GM12891 (cell line): ENCODE measurements at regions not wholly inside any gene's neighbourhood (a gene's known extent, or its start where the extent isn't known, plus 50 kb on each side); places are given as distances from the start of the nearest gene placed in this dataset.

Experiments
- DNase-seq: peaks from one replicate; pipeline ENCODE4 v3.0.0; 2011; ENCODE audit warnings: low spot score; ENCODE audit not compliant: insufficient read length
- FAIRE-seq: peaks from 2 replicates; lab custom pipeline; 2011; peaks lifted over from hg19 to GRCh38; lab: Jason Lieb, UNC
- PAX5 ChIP-seq: IDR thresholded peaks from 2 replicates; pipeline ENCODE4 v1.6.1; 2011; ENCODE audit warnings: low read length, moderate library complexity, mild to moderate bottlenecking; ENCODE audit not compliant: insufficient read depth, severe bottlenecking
- POLR2A ChIP-seq: IDR thresholded peaks from 2 replicates; pipeline ENCODE4 v1.6.1; 2011; ENCODE audit warnings: low read depth, low read length, control low read depth
- POLR2AphosphoS5 ChIP-seq: IDR thresholded peaks from 2 replicates; pipeline ENCODE4 v1.6.1; 2011; ENCODE audit warnings: low read depth, low read length, control low read depth
- POU2F2 ChIP-seq: IDR thresholded peaks from 2 replicates; pipeline ENCODE4 v1.6.1; 2011; ENCODE audit warnings: low read depth, mild to moderate bottlenecking, control low read depth, low read length, moderate library complexity
- SPI1 ChIP-seq: IDR thresholded peaks from 2 replicates; pipeline ENCODE4 v1.6.1; 2011; ENCODE audit warnings: low read depth, low read length, control low read depth
- TAF1 ChIP-seq: IDR thresholded peaks from 2 replicates; pipeline ENCODE4 v1.6.1; 2011; ENCODE audit warnings: low read depth, low read length, control low read depth

DNA sequence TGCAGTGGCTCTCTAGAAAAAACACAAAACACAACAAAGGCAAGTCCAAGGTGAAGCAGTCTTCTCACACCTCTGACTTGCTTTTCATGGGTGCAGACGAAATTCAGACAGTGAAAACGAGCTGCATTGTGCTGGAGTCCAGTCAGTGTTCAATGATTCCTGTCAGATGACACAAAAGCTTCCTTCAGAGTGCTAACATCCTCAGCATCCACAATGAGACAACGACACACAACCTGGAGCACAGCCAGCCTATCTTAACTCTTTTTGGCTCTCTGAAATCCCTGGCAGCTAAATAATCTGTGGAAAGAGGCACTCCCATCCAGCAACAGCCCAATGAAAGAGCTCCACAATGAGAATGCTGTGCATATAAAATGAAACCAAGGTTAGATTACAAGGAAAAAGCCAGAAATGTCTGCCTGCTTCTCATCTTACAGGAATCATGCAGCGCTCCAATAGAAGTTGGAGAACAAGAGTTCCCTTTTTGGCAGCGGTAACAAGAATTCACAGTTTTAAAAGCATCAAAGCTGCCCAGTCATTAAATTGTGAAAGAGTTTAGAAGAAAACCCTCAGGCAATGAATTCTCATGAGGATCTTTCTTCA, 659.8 kb upstream of the TSPY4 start:
- no peak for DNase-seq
- FAIRE-seq: no peak
- no peak for TF ChIP-seq TAF1

DNA sequence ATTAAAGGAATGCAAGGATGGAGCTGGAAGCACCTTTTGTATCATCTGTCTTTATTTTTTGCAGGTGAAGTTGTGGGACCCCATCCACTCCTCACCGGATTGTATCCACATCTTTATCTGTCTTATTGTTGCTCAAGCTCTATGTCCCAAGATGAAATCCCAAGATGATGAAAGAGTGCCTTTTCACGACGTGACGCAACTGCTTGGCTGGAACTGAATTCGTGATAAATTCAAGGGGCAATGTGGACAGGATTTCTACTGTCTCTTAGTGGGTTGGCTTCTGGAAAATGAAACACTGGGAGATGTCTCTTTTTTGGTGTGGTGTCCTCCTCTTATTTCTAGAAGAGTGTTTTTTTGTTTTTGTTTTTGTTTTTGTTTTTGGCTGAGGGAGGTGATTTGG, 650.1 kb upstream of the TSPY4 start:
- no peak for DNase-seq
- TF ChIP-seq POLR2A (no peak), PAX5 (no peak), TAF1 (no peak), SPI1 (no peak), POU2F2 (no peak), POLR2AphosphoS5 (no peak)
- no peak for FAIRE-seq

DNA sequence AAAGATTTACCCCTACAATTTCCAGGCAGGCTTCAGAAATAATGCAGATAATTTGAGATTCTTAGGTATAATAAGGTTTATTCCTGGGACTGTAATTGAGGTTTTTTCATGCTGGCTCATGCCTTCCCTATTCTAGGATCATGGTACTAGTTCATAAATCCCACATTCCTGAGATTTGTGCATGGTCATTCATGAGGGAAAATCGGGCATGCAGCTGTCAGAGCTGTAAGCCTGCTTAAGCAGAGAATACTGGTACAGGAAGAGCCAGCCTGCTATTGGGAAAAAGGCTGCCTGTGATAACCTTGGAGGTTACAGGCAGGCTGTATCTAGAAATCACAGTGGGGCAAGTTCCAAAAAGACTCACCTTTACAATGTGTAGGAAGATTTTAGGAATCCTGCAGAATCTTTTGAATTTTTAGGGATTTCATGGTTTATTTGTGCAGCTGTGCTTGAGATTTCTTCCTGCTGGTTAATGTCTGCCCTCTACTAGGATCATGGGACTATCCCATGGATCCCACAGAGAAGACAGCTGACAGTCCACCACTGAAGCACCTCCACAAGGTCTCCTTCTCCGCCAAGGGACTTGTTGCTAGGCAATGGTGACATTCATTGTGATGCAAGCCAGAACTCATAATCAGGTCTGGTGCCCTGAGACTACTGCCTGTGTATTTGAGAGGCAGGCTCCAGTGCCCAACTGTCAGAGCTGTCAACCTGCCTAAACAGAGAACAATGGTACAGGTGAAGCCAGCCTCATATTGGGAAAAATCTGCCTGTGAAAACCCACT, 646.2 kb upstream of the TSPY4 start:
- TF ChIP-seq PAX5 (no peak), POLR2AphosphoS5 (no peak), POLR2A (no peak), POU2F2 (no peak), TAF1 (no peak), SPI1 (no peak)
- no peak for DNase-seq
- no peak for FAIRE-seq

DNA sequence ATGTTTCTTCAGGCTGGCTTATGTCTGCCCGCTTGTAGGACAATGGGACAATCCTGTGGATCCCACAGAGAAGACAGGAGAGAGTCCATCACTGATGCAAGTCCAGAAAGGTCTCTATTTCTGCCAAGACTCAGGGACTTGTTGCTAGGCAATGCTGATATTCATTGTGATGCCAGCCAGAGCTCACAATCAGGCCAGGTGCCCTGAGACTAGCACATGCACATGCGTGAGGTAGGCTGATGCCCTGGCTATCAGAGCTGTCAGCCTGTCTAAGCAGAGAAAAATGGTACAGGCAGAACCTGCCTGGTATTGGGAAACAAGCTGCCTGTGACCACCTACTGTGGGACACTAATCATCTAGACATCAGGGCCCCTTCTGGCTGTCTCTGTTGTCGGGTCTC, 638.7 kb upstream of the TSPY4 start:
- DNase-seq (no peak), FAIRE-seq (no peak)
- no peak for TF ChIP-seq POLR2AphosphoS5
- no peak for TF ChIP-seq SPI1
- TF ChIP-seq POLR2A: no peak
- TF ChIP-seq TAF1: no peak
- TF ChIP-seq PAX5: no peak
- TF ChIP-seq POU2F2: no peak

DNA sequence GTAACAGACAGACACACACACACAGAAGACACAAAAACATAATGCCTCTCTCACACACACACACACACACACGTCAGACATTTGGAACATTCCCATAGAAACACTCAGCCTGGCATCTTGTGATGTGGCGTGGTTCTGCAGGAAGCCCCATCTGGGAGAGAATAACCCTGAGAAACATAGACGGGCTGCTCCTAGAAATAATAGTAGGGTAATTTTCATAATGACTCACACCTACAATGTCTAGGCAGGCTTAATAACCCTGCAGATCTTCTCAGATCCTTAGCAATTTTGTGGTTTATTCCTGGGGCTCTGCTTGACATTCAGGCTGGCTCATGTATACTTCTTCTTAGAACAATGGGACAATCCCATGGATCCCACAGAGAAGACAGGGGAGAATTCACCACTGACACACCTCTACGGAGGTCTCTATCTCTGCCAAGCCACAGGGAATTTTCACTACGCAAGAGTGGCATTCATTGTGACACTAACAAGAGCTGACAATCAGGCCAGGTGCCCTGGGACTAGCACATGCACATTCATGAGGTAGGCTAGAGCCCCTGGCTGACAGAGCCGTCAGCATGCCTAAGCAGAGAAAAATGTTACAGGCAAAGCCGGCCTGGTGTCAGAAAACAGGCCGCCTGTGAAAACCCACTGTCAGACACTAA, 631.5 kb upstream of the TSPY4 start:
- no peak for FAIRE-seq
- no peak for DNase-seq
- TF ChIP-seq POU2F2: no peak
- no peak for TF ChIP-seq POLR2AphosphoS5
- TF ChIP-seq SPI1: no peak
- TF ChIP-seq PAX5: no peak

DNA sequence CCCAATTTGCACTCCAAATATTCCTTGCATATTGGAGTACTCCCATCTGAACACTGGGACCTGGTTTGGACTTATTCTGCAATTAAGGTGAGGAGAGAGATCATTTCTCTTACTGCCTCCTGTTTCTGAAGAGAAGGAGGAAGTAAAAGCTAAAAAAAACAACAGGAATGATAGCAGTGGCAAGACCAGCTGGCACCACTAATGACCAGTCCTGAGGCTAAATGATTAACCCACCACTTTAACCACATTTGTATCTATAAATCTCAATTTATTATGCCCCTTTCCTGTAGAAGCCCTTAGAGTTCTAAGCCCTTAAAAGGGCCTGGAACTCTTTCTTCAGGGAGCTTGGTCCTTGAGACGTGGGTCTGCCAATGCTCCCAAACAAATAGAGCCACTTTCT, 625.0 kb upstream of the TSPY4 start:
- no peak for TF ChIP-seq PAX5
- TF ChIP-seq SPI1: no peak
- TF ChIP-seq TAF1: no peak
- TF ChIP-seq POLR2AphosphoS5: no peak
- TF ChIP-seq POU2F2: no peak
- TF ChIP-seq POLR2A: no peak
- no peak for DNase-seq
- no peak for FAIRE-seq

DNA sequence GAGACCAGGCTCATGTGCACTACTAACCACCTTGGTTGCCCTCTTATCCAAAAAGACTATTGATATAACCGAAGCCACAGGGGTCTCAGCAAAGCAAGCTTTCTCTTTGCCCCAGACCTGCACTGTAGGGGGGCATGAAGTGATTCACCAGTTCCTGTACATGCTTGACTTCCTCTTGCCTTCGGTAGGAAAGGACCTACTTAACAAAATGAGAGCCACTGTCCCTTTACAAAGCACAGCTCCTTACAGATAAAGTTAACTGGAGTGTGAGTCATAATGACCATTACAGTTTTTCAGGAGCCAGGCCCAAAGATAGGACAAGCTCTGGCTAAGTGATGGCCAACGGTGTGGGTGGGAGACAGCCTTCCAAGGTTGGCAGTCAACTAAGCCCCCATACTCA, 622.0 kb upstream of the TSPY4 start:
- no peak for TF ChIP-seq TAF1
- no peak for TF ChIP-seq POU2F2
- TF ChIP-seq SPI1: no peak
- no peak for TF ChIP-seq PAX5
- no peak for TF ChIP-seq POLR2A
- TF ChIP-seq POLR2AphosphoS5: no peak
- DNase-seq: no peak
- FAIRE-seq: no peak

DNA sequence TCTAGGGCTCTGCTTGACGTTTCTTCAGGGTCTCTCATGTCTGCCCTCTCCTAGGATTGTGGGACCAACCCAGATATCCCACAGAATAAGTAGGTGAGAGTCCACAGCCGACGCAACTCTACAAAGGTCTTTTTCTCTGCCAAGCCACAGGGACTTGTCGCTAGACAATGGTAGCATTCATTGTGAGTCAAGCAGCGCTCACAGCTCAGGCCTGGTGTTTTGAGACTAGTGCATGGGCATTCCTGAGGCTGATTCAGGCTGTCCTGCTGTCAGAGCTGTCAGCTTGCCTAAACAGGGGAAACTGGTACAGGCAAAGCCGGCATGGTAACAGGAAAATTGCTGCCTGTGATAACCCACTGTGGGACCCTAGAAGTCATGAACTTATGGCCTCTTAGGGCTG, 610.6 kb upstream of the TSPY4 start:
- no peak for FAIRE-seq
- no peak for TF ChIP-seq POLR2AphosphoS5
- no peak for TF ChIP-seq TAF1
- no peak for TF ChIP-seq POU2F2
- TF ChIP-seq SPI1: no peak
- TF ChIP-seq POLR2A: no peak
- no peak for TF ChIP-seq PAX5

DNA sequence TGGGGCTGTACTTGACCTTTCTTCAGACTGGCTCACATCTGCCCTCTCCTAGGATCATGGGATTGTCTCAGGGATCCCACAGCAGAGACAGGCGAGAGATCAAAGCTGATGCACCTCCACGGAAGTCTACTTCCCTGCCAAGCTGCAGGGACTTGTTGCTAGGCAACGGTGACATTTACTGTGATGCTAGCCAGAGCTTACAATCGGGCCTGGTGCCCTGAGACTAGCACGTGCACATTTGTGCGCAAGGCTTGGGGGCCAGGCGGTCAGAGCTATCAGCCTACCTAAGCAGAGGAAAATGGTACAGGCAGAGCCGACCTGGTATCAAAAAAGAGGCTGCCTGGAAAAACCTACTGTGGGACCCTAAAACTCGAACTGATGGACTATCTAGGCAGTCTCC, 607.3 kb upstream of the TSPY4 start:
- DNase-seq (no peak), FAIRE-seq (no peak)
- TF ChIP-seq POLR2AphosphoS5: no peak
- no peak for TF ChIP-seq POU2F2
- no peak for TF ChIP-seq SPI1
- no peak for TF ChIP-seq POLR2A
- TF ChIP-seq TAF1: no peak
- TF ChIP-seq PAX5: no peak

More for the DNA sequence above, 610.6 kb upstream of the TSPY4 start:
- DNase-seq: no peak
